ENCODE measurements at regions not wholly inside any gene's neighbourhood (a gene's known extent, or its start where the extent isn't known, plus 50 kb on each side); places are given as distances from the start of the nearest gene placed in this dataset.

- no TSS peak for BruUV-seq (replicated peaks)
Observed at GRCh38 chr11:79813551-79813950, 372.7 kb upstream of the TENM4 start.

GRCh38 chr11:79809487-79809886 lies 368.7 kb upstream of the TENM4 start:
- DNase-seq (ENCODE audit: unreplicated experiment) = no peak
- CTCF ChIA-PET = no interaction called here

More at GRCh38 chr11:79813551-79813950, 372.7 kb upstream of the TENM4 start:
- POLR2A ChIA-PET = no interaction called here
- DNase-seq (ENCODE audit: unreplicated experiment) = no peak
- peaks cover 6% of the 10 kb centered on the region for H3K4me1 Mint-ChIP-seq (ENCODE audit: insufficient read depth, unreplicated experiment)
- peaks cover 15% of the 10 kb centered on the region for H3K9me3 Mint-ChIP-seq (ENCODE audit: unreplicated experiment)
- H3K27me3 Mint-ChIP-seq (ENCODE audit: insufficient read depth, unreplicated experiment) = no peaks in the 10 kb centered on the region
- intact Hi-C loops (cut with micrococcal nuclease) = no loop called here
- CTCF ChIA-PET = interaction anchor here (0.7 kb wide), 1 partner anchor 76 kb away, joined by 3 read pairs; no protein-coding TSS in a partner anchor
- H3K4me3 Mint-ChIP-seq (ENCODE audit: unreplicated experiment) = no peak overlapping the region
- TF ChIP-seq CTCF (IDR thresholded peaks at IDR 0.05; ENCODE audit: unreplicated experiment) = no peak
- H3K27ac Mint-ChIP-seq (ENCODE audit: low read depth, unreplicated experiment) = no peak overlapping the region
- no peaks in the 10 kb centered on the region for H3K36me3 Mint-ChIP-seq (ENCODE audit: insufficient read depth, unreplicated experiment)

GRCh38 chr11:79807506-79807905 lies 366.7 kb upstream of the TENM4 start:
- Mint-ChIP-seq H3K36me3 (ENCODE audit: insufficient read depth, unreplicated experiment) (no peaks in the 10 kb centered on the region), H3K27ac (ENCODE audit: low read depth, unreplicated experiment) (peak overlapping the region; percentile 35), H3K27me3 (ENCODE audit: insufficient read depth, unreplicated experiment) (no peaks in the 10 kb centered on the region), H3K9me3 (ENCODE audit: unreplicated experiment) (peaks cover 5% of the 10 kb centered on the region), H3K4me1 (ENCODE audit: insufficient read depth, unreplicated experiment) (peaks cover 15% of the 10 kb centered on the region), H3K4me3 (ENCODE audit: unreplicated experiment) (no peak overlapping the region)
- no peak for DNase-seq (ENCODE audit: unreplicated experiment)
- no peak for TF ChIP-seq CTCF (IDR thresholded peaks at IDR 0.05; ENCODE audit: unreplicated experiment)
- CTCF ChIA-PET = interaction anchor here (0.7 kb wide), 1 partner anchor 1156 kb away, joined by 3 read pairs; no protein-coding TSS in a partner anchor
- POLR2A ChIA-PET = no interaction called here
- intact Hi-C loops (cut with micrococcal nuclease) = no loop called here
- no TSS peak for BruUV-seq (replicated peaks)

More at GRCh38 chr11:79809487-79809886, 368.7 kb upstream of the TENM4 start:
- no peaks in the 10 kb centered on the region for H3K36me3 Mint-ChIP-seq (ENCODE audit: insufficient read depth, unreplicated experiment)
- no peak overlapping the region for H3K27ac Mint-ChIP-seq (ENCODE audit: low read depth, unreplicated experiment)
- H3K9me3 Mint-ChIP-seq (ENCODE audit: unreplicated experiment) = no peaks in the 10 kb centered on the region
- POLR2A ChIA-PET = interaction anchor here (0.6 kb wide), 1 partner anchor 331 kb away, joined by 4 read pairs; no protein-coding TSS in a partner anchor
- no peak overlapping the region for H3K4me3 Mint-ChIP-seq (ENCODE audit: unreplicated experiment)
- peaks cover 15% of the 10 kb centered on the region for H3K4me1 Mint-ChIP-seq (ENCODE audit: insufficient read depth, unreplicated experiment)
- no peak for TF ChIP-seq CTCF (IDR thresholded peaks at IDR 0.05; ENCODE audit: unreplicated experiment)
- H3K27me3 Mint-ChIP-seq (ENCODE audit: insufficient read depth, unreplicated experiment) = no peaks in the 10 kb centered on the region
- intact Hi-C loops (cut with micrococcal nuclease) = no loop called here
- BruUV-seq (replicated peaks) = no TSS peak

DNA sequence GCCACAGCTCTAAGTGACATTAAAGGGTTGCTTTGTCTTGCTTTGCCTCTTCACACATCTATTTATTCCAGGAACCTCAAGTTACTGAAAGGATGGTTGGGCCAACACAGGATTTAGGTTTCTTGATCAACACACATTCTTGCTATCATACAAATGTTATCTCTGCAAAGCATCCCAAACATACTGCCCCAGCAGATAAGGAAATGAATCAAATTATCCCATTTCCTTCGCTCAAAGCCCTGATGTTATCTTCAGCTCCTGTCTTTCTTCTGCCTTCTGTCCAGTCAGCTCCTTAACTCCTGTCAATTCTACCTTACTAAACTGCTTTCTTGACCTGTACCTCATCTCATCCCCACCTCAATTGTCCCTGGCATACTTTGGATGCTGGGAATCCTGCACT lies 355.9 kb upstream of the TENM4 start:
- H3K27me3 Mint-ChIP-seq (ENCODE audit: insufficient read depth, unreplicated experiment) = no peaks in the 10 kb centered on the region
- BruUV-seq (replicated peaks) = no TSS peak
- H3K4me3 Mint-ChIP-seq (ENCODE audit: unreplicated experiment) = no peak overlapping the region
- ChIA-PET POLR2A (no interaction called here), CTCF (interaction anchor here (0.6 to 0.9 kb wide), 2 partner anchors 9 to 304 kb away, joined by 3 read pairs; no protein-coding TSS in a partner anchor)
- H3K9me3 Mint-ChIP-seq (ENCODE audit: unreplicated experiment) = no peaks in the 10 kb centered on the region
- H3K4me1 Mint-ChIP-seq (ENCODE audit: insufficient read depth, unreplicated experiment) = peaks cover 18% of the 10 kb centered on the region
- no peak for DNase-seq (ENCODE audit: unreplicated experiment)
- intact Hi-C loops (cut with micrococcal nuclease) = no loop called here
- no peak overlapping the region for H3K27ac Mint-ChIP-seq (ENCODE audit: low read depth, unreplicated experiment)
- TF ChIP-seq CTCF (IDR thresholded peaks at IDR 0.05; ENCODE audit: unreplicated experiment) = no peak
- H3K36me3 Mint-ChIP-seq (ENCODE audit: insufficient read depth, unreplicated experiment) = no peaks in the 10 kb centered on the region

All from MCF 10A (cell line).